RCC 7860 (cell line): ENCODE measurements at regions not wholly inside any gene's neighbourhood (a gene's known extent, or its start where the extent isn't known, plus 50 kb on each side); places are given as distances from the start of the nearest gene placed in this dataset.

ENCODE experiments used
- DNase-seq: peaks from one replicate; pipeline ENCODE4 v3.0.0-alpha.2; 2015; ENCODE audit warnings: low spot score
- FAIRE-seq: peaks from 2 replicates; lab custom pipeline; 2012; peaks lifted over from hg19 to GRCh38; lab: Jason Lieb, UNC

DNA sequence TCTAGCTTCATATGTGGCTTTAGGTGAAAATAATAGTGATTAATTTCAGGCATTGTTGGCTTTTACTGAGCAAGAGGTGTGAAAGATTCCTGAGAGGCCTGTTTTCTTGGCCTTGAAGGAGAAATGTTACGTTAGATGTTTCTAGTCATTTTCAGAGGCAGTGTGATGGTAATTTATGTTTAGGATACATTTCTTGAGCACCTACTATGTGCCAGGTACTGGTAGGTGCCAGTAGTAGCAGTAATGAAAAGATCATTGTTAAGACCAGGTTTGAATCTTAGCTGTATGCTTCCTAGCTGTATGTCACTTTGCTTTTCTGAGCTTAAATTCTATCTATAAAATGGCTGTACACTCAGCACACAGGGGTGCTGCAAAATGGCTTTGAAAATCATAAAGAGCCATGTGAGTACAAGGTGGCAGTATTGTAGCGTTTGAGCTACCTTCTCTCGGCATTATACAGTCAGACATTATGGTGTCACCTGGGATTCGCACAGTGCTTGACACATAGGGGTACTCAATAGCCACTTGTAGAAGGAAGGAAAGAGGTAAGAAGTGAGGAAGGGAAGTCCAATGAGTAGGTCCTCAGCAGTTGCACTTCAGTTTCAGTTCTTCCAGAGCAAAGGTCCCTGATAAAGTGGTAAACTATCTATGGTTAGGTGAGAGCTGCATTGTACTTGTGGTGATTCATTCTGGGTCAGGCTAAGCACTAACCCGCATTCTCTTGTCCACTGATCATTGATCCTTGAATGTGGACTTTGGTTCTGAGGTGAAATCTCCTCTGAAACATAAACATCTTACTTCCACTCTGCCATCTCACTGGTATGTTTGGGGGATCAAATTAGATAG, 166.5 kb upstream of the NR3C1 start:
- DNase-seq (peak; percentile 11), FAIRE-seq (no peak)

- no peak for FAIRE-seq
Measured at GRCh38 chr5:143569213-143569701, 165.8 kb upstream of the NR3C1 start.

DNA sequence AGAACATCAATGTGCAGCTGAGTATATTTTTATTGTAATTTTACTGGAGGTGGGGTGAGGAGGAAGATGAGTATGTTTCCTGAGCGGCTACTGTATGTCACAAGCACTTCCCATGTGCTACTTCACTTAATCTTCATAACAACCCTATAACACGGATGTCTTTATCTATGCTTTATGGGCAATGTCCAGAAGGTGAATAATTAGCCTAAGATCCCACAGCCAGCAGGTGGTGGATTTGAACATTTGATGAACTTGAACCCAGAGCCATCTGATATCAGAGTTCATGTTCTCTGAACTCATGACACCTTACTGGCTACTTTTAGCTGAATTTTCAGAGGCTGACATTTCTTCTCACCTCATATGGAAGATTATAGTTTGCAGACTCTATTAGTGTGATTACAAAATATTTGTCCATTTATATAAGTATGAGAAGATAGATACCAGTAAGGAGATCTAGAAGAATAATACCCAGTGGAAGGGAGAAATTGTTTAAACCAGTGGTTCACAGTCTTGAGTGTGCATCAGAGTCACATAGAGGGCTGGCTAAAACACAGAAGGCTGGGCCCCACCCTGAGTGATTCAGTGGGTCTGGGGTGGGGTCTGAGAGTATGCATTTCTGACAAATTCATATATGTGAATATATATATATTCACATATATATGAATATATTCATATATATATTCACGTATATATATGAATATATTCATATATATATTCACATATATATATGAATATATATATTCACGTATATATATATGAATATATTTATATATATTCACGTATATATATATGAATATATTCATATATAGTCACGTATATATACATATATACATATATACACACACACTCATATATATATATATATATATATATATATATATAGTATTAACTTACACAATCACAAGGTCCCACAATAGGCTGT, 164.4 kb upstream of the NR3C1 start:
- DNase-seq (no peak), FAIRE-seq (no peak)

More at GRCh38 chr5:143569213-143569701, 165.8 kb upstream of the NR3C1 start:
- DNase-seq, result no peak

GRCh38 chr5:143566139-143566538, 162.7 kb upstream of the NR3C1 start:
- DNase-seq, result no peak
- no peak for FAIRE-seq

DNA sequence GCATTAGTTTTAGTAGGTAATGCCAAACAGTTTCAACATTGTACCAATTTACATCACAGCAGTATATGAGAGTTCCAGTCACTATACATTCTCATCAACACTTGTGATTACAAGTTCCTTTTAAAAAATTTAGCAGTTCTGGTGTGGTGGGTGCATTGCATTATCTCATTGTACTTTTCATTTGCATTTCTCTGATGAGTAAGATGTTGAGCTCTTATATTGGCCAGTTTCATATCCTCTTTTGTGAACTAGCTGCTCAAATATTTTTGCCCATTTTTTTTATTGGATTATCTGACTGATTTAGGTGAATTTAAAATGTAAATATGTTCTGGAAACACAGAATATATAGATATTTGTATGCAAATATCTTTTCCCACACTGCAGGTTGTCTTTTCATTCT, 160.9 kb upstream of the NR3C1 start:
- FAIRE-seq, result no peak
- DNase-seq, result no peak

DNA sequence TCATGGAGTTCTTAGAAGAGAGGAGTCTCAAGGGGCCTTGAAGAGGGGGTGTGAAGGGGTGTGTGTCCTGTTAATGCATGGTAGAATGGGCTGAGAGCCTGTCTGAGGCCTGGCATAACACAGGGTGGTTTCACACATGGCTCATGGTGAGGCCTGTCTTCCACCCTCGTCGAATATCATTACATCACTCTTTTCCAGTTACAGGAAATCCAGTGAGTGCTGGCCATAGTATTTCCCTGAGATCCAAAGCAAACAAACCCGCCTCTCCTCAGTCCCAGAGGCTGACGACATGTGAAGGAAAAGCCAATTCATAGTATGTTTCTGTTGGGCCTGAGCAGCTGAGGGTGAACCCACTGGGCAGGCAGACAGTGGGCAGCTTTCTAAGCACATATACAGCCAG, 159.4 kb upstream of the NR3C1 start:
- FAIRE-seq (no peak), DNase-seq (peak; percentile 48)

DNA sequence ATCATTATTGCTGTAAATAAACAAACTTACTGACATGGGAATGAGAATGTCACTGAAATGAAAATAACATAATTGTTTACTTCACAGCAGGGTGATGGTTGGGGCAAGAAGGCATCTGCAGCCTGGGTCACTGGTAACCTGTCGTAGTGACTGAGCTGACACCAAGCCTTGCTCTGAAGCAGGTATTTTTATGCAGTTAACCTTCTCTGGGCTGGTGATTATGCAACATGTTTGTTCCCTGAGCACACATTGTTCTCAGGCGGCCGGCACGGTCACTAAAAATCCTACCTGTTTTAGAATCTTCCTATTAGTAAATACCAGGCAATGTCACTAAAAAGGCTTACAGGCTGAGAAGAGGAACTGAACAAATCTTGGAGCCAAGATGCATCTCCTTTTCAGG, 157.7 kb upstream of the NR3C1 start:
- DNase-seq (no peak), FAIRE-seq (no peak)

- FAIRE-seq (no peak), DNase-seq (no peak)
Measured at GRCh38 chr5:143560378-143560777, 156.9 kb upstream of the NR3C1 start.

- DNase-seq (no peak), FAIRE-seq (no peak)
Measured at GRCh38 chr5:143559586-143560109, 156.2 kb upstream of the NR3C1 start.

GRCh38 chr5:143558048-143558447, 154.6 kb upstream of the NR3C1 start:
- no peak for DNase-seq
- FAIRE-seq, result no peak

DNA sequence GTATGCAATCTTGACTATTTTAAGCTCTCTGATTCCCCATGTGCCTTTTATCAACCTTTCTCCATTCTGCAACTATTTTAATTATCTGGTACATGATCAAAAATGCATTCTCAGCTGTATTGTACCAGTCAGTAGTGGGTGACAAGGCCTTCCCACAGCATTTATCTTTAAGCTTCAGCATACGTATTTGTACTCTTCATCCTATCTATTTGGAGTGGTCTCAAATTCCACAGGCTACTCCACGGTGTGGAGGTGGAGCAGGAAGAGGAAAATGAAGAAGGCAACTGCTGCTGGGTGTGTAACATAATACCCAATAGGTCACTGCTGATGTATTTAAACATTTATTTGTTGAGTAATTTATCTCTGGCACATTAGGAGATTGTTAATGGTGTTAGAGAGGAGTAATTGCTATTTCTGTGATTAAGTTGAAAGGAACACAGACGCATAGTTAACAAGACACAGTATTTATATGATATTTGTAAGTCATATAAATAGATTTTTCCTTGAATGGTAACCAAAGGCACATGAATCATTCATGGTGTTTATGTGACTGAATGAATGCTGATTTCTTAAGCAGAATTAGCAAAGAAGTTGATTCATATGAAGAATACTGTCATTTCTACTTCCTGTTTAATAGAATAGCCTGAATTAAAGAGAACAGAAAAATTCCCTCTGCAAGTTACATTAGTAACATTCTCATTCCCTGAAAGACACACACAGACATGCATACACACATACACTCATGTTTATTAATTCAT, 153.8 kb upstream of the NR3C1 start:
- DNase-seq (no peak), FAIRE-seq (no peak)

- DNase-seq (no peak), FAIRE-seq (no peak)
Measured at GRCh38 chr5:143554918-143555477, 151.5 kb upstream of the NR3C1 start.

DNA sequence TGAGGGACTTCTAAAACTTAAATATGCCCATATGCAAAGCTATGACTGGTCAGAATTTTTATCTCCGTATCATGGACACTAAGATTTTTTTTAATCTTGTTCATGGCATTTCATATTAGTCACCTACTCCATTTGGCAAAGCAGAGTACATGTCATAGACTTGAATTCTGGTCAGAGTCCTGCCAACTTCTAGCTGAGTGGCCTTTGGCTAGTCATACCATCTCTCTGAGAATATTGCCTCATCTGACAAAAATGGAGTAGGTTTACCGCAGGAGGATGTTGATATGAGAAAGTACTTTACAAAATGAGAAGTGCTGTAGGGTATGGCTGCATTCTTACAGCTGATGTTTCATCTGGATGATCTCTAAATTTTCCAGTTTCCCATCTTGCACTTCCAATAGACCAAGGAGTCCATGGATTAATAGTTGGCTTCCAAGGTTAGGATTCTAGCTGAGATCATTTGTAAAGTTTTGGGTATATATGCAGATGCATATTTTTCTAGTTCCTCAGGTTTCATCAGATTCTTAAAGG, 150.8 kb upstream of the NR3C1 start:
- peak; percentile 94 for DNase-seq
- FAIRE-seq, result peak; percentile 96

DNA sequence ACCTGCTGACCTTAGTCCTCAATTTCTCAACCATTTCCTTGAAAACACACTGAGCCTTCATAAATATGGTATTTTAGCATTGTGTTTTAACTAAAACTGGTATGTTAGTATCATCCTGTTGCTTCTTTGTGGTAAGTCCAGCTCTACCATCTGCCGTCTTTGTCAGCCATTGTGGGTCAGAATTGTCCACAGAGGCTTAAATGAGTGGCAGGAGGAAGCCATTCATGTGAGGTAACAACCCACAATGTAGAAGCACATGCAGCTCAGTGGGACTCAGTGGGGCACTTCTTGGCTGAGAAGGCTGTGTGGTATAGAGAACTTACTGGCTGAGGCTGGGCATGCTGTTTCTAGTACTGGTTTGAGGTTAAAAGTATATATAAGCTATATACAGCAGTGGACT, 149.2 kb upstream of the NR3C1 start:
- FAIRE-seq (no peak), DNase-seq (no peak)

DNA sequence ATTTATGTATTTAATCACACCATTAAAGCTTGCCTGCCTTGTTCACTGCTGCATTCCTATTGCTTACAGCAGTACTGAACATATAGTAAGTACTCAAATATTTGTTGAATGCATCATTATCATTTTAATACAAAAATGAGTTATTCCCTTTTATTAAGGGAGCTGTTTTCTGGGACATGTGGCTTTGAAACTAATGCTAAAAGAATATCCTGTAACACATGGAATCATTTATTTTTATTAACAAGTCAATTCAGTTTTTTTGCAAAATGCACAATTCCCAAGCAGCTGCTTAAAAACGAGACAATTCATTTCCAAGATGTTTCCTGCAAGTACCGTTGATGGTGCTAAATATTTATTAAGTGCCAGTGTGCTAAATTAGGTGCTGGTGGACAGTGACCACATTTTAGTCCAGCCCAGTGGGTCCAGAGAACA, 148.3 kb upstream of the NR3C1 start:
- FAIRE-seq (no peak), DNase-seq (no peak)

- FAIRE-seq (no peak), DNase-seq (no peak)
Measured at GRCh38 chr5:143550986-143551630, 147.6 kb upstream of the NR3C1 start.

GRCh38 chr5:143547342-143547741, 143.9 kb upstream of the NR3C1 start:
- FAIRE-seq (no peak), DNase-seq (no peak)

GRCh38 chr5:143546394-143546793, 142.9 kb upstream of the NR3C1 start:
- DNase-seq, result no peak
- no peak for FAIRE-seq

DNA sequence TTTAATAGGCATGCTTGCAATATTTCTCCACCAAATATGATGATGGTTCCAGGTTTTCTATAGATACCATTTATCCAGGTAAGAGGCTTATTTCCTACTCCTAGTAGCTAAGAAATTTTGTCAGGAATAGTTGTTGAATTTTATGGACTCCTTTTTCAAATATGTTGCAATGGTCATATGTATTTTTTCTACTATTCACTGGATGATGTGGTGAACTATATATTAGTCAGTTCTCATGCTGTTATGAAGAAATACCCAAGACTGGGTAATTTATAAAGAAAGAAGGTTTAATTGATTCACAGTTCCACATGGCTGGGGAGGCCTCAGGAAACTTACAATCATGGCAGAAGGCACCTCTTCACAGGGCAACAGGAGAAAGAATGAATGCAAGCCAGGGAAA, 141.1 kb upstream of the NR3C1 start:
- FAIRE-seq (no peak), DNase-seq (no peak)
